Activated naive CD4-positive, alpha-beta T cell treated with anti-CD3 and anti-CD28 coated beads for 36 hours (primary cell): ENCODE measurements at regions not wholly inside any gene's neighbourhood (a gene's known extent, or its start where the extent isn't known, plus 50 kb on each side); places are given as distances from the start of the nearest gene placed in this dataset.
A peak's percentile ranks its signal among the peaks of the same experiment; 100 is the strongest.
"Not testable (repeated sequence)": the region's sequence is repeated elsewhere in the genome, so short reads cannot be mapped to it uniquely, and the experiment has no call there.

ENCODE experiments used
- CTCF ChIA-PET: fragments of 350-600 bp; sonication (Branson Sonifier 250); formaldehyde crosslinking; loops from one replicate; lab custom pipeline; 2021; ENCODE audit warnings: antibody characterized with exemption; lab: Charles Lee
- DNase-seq: peaks from one replicate; pipeline ENCODE4 v3.0.0-alpha.2; 2020
- H3K27ac Mint-ChIP-seq: one replicate; pipeline ENCODE4 v1.8.0; 2021; ENCODE audit warnings: mild to moderate bottlenecking, mixed read lengths
- H3K27me3 Mint-ChIP-seq: one replicate; pipeline ENCODE4 v1.8.0; 2021; ENCODE audit warnings: low read depth, mixed read lengths
- H3K36me3 Mint-ChIP-seq: one replicate; pipeline ENCODE4 v1.8.0; 2021; ENCODE audit warnings: low read depth, mixed read lengths
- H3K4me1 Mint-ChIP-seq: one replicate; pipeline ENCODE4 v1.8.0; 2021; ENCODE audit warnings: low read depth, mixed read lengths
- H3K4me3 Mint-ChIP-seq: one replicate; pipeline ENCODE4 v1.8.0; 2021; ENCODE audit warnings: mild to moderate bottlenecking, moderate library complexity, mixed read lengths
- H3K9me3 Mint-ChIP-seq: one replicate; pipeline ENCODE4 v1.8.0; 2021; ENCODE audit warnings: mixed read lengths
- intact Hi-C: fragments of 100-400 bp; cut with micrococcal nuclease; formaldehyde crosslinking; loops from one replicate; pipeline ENCODE4 v1.15.1; 2023

DNA sequence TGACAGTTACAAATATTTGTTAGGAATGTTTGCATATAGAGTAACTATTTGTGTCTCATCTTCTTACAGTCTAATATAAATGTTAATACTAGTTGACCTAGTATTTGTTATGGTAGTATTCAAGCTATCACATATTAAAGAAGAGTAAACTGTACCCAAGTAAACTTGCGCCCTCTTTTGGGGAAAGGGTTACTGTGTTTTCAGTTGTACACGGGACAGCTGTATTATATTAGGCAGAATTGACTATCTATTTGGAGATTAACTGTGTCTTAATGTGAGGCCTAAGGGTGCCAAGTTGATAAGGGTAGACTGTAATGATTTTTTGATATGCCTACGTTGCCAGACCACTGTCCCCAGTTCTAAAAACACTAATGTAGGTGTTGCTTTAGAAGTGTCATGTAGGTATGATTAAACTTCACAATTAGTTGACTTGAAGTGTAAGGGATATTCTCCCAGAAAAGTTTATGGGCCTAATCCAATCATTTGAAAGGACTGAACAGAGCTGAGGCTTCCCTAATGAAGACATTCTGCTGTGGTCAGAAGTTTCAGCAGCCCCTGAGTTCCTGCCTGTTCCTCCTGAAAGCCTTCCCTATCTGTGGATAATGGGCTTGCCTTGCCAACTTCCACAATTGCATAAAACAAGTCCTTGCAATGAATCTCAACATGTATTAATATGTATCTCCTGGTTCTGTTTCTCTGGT lies 172.8 kb upstream of the CXCL13 start:
- Mint-ChIP-seq H3K4me3 (no peak overlapping the region), H3K27ac (no peak overlapping the region), H3K36me3 (no peaks in the 10 kb centered on the region), H3K4me1 (peaks cover 13% of the 10 kb centered on the region), H3K9me3 (no peaks in the 10 kb centered on the region), H3K27me3 (no peaks in the 10 kb centered on the region)
- CTCF ChIA-PET = interaction anchor here (0.7 to 7.0 kb wide), 14 partner anchors 12 to 183 kb away, joined by 3 to 60 read pairs (median 4); no protein-coding TSS in a partner anchor
- intact Hi-C loops = loop anchor here (1.0 to 5.0 kb wide), 3 partner anchors 48 to 193 kb away; no protein-coding TSS in a partner anchor
- DNase-seq = no peak

DNA sequence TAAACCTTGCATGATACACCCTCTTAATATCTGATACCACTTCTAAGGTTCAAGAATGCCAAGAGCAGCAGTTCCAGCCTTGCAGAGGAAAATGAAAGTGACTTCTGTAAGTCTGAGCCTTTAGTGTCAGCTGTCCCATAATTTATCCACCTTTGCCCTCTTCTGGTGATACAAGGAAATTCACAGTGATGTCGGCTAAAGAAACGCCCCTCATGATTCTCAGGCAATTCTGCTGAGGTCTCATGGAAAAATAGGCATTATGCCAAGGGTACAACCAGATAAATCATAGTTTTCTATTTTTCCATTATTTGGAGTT lies 172.2 kb upstream of the CXCL13 start:
- H3K4me1 Mint-ChIP-seq = peaks cover 13% of the 10 kb centered on the region
- intact Hi-C loops = loop anchor here (1.0 to 5.0 kb wide), 3 partner anchors 48 to 193 kb away; no protein-coding TSS in a partner anchor
- no peak overlapping the region for H3K27ac Mint-ChIP-seq
- H3K27me3 Mint-ChIP-seq = no peaks in the 10 kb centered on the region
- peak; percentile 39 for DNase-seq
- CTCF ChIA-PET = interaction anchor here (1.2 to 7.0 kb wide), 9 partner anchors 15 to 177 kb away, joined by 3 to 60 read pairs (median 5); no protein-coding TSS in a partner anchor
- no peaks in the 10 kb centered on the region for H3K9me3 Mint-ChIP-seq
- H3K36me3 Mint-ChIP-seq = no peaks in the 10 kb centered on the region
- H3K4me3 Mint-ChIP-seq = no peak overlapping the region

DNA sequence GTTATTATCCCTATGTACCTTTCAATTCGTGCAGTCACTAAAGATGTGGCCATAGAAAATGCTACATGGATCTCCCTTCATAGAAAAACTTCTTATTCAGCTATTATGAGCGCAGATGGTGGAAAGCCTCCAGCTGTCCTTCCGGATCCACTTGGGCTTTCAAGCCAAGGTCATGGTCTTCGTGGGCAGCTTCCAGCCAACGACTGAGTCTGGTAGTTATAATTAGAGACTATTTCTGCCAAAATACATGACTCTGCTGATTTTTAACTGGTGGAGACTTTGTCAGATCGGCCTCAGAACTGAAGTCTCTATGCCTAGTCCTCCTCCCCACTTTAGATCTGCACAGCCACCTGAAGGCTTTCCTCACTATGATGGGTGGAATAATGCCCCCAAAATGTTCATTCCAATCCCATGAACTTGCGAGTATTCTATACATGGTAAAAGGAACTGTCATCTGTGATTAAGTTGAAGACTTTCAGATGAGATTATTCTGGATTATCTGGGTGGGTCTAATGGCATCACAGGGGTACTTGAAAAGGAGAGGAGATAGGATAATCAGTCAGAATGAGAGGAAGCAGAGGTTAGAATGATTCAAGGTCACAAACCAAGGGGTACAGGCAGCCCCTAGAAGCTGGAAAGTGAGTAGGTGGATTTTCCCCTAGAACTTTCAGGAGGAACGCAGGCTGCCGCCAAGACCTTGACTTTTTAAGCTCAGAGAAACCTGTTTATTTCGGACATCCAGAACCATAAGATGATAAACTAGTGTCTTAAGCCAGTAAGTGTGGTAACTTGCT lies 171.1 kb upstream of the CXCL13 start:
- CTCF ChIA-PET = interaction anchor here (0.5 to 7.0 kb wide), 11 partner anchors 14 to 216 kb away, joined by 3 to 60 read pairs (median 4); no protein-coding TSS in a partner anchor
- no peaks in the 10 kb centered on the region for H3K36me3 Mint-ChIP-seq
- no peaks in the 10 kb centered on the region for H3K9me3 Mint-ChIP-seq
- no peak overlapping the region for H3K27ac Mint-ChIP-seq
- H3K4me3 Mint-ChIP-seq = no peak overlapping the region
- intact Hi-C loops = loop anchor here (5.0 kb wide), 1 partner anchor 67 kb away; no protein-coding TSS in a partner anchor
- H3K27me3 Mint-ChIP-seq = no peaks in the 10 kb centered on the region
- DNase-seq = no peak
- H3K4me1 Mint-ChIP-seq = peaks cover 13% of the 10 kb centered on the region

DNA sequence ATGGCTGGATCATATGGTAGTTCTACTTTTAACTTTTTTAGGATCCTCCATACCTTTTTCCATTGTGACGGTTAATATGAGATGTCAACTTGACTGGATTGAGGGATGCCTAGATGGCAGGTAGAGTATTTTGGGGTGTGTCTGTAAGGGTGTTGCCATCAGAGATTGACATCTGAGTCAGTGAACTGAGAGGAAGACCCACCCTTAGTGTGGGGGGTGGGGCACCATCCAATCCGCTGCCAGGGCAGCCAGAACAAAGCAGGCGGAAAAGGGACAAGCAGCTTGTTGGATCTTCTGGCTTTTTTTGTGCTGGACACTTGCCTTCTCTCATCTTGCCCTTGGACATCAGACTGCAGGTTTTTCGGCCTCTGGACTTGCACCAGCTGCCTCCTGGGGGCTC lies 168.5 kb upstream of the CXCL13 start:
- Mint-ChIP-seq H3K9me3 (no peaks in the 10 kb centered on the region), H3K4me1 (peaks cover 13% of the 10 kb centered on the region), H3K27me3 (no peaks in the 10 kb centered on the region), H3K36me3 (no peaks in the 10 kb centered on the region), H3K27ac (no peak overlapping the region), H3K4me3 (no peak overlapping the region)
- DNase-seq = no peak
- CTCF ChIA-PET = interaction anchor here (7.0 kb wide), 1 partner anchor 51 kb away, joined by 60 read pairs; no protein-coding TSS in a partner anchor
- intact Hi-C loops = no loop called here

- H3K4me1 Mint-ChIP-seq = peaks cover 5% of the 10 kb centered on the region
- DNase-seq = no peak
- no peak overlapping the region for H3K4me3 Mint-ChIP-seq
- CTCF ChIA-PET = interaction anchor here (0.6 to 0.7 kb wide), 2 partner anchors 96 to 117 kb away, joined by 3 read pairs; no protein-coding TSS in a partner anchor
- intact Hi-C loops = no loop called here
- H3K27ac Mint-ChIP-seq = no peak overlapping the region
- no peaks in the 10 kb centered on the region for H3K9me3 Mint-ChIP-seq
- H3K27me3 Mint-ChIP-seq = peaks cover 2% of the 10 kb centered on the region
- H3K36me3 Mint-ChIP-seq = no peaks in the 10 kb centered on the region
Observed at GRCh38 chr4:77438549-77438948, 167.1 kb upstream of the CXCL13 start.

DNA sequence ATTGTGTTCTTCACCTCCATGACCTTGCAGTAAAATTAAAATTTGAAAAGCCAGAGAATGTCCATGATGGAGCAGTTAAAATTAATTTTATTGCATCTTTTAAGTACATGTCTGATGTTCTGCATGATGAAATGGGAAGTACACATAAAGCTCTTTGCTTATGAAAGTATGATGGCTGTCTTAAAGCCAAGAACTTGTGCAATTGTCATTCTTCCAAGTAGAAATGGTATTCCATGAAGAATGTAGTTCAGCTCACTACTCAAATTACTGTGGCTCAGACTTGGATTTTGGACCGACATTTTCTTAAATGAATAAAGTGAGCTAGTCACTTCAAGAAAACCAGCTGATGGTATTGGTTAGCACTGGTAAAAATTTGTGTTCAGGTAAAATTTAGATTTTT lies 161.7 kb upstream of the CXCL13 start:
- no peak for DNase-seq
- no peaks in the 10 kb centered on the region for H3K9me3 Mint-ChIP-seq
- no peaks in the 10 kb centered on the region for H3K4me1 Mint-ChIP-seq
- H3K27ac Mint-ChIP-seq = no peak overlapping the region
- CTCF ChIA-PET = interaction anchor here (0.8 kb wide), 1 partner anchor 85 kb away, joined by 3 read pairs; no protein-coding TSS in a partner anchor
- H3K4me3 Mint-ChIP-seq = no peak overlapping the region
- peaks cover 7% of the 10 kb centered on the region for H3K27me3 Mint-ChIP-seq
- intact Hi-C loops = no loop called here
- H3K36me3 Mint-ChIP-seq = no peaks in the 10 kb centered on the region

DNA sequence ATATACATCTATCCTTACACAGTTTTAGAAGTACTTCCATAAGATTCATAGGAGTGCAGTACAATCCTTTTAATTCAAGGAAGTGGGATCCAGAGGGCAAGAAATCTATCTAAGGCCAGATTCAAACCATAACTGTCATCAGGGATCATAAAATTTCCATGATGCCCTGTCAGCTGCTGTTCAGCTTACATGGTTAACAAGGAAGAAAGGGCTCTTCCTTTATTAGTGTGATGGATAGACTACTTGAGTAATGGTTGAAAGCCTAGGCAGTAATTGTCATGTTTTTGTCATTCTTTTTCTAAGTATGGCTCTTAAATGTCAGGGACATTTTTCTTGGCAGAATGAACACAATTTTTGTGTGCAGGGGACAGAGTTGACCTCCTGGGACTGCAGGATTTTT lies 159.8 kb upstream of the CXCL13 start:
- DNase-seq = no peak
- CTCF ChIA-PET = no interaction called here
- no peaks in the 10 kb centered on the region for H3K9me3 Mint-ChIP-seq
- H3K27me3 Mint-ChIP-seq = peaks cover 7% of the 10 kb centered on the region
- no peak overlapping the region for H3K4me3 Mint-ChIP-seq
- H3K4me1 Mint-ChIP-seq = no peaks in the 10 kb centered on the region
- intact Hi-C loops = no loop called here
- H3K36me3 Mint-ChIP-seq = no peaks in the 10 kb centered on the region
- H3K27ac Mint-ChIP-seq = no peak overlapping the region

GRCh38 chr4:77446601-77447000 lies 159.0 kb upstream of the CXCL13 start:
- DNase-seq = no peak
- no peaks in the 10 kb centered on the region for H3K9me3 Mint-ChIP-seq
- H3K4me3 Mint-ChIP-seq = no peak overlapping the region
- H3K27ac Mint-ChIP-seq = no peak overlapping the region
- CTCF ChIA-PET = no interaction called here
- no peaks in the 10 kb centered on the region for H3K36me3 Mint-ChIP-seq
- peaks cover 7% of the 10 kb centered on the region for H3K27me3 Mint-ChIP-seq
- intact Hi-C loops = no loop called here
- H3K4me1 Mint-ChIP-seq = no peaks in the 10 kb centered on the region

GRCh38 chr4:77449171-77449570 lies 156.4 kb upstream of the CXCL13 start:
- Mint-ChIP-seq H3K4me3 (no peak overlapping the region), H3K36me3 (no peaks in the 10 kb centered on the region), H3K4me1 (no peaks in the 10 kb centered on the region), H3K9me3 (no peaks in the 10 kb centered on the region), H3K27ac (no peak overlapping the region), H3K27me3 (peaks cover 4% of the 10 kb centered on the region)
- no peak for DNase-seq
- CTCF ChIA-PET = interaction anchor here (1.6 kb wide), 1 partner anchor 16 kb away, joined by 5 read pairs; no protein-coding TSS in a partner anchor
- intact Hi-C loops = no loop called here

- Mint-ChIP-seq H3K36me3 (no peaks in the 10 kb centered on the region), H3K27ac (no peak overlapping the region), H3K9me3 (no peaks in the 10 kb centered on the region), H3K27me3 (peaks cover 4% of the 10 kb centered on the region), H3K4me1 (no peaks in the 10 kb centered on the region), H3K4me3 (no peak overlapping the region)
- CTCF ChIA-PET = interaction anchor here (0.6 to 2.8 kb wide), 2 partner anchors 18 to 65 kb away, joined by 3 to 9 read pairs; no protein-coding TSS in a partner anchor
- intact Hi-C loops = no loop called here
- no peak for DNase-seq
Observed at GRCh38 chr4:77450006-77450405, 155.6 kb upstream of the CXCL13 start.

GRCh38 chr4:77451530-77451929 lies 154.1 kb upstream of the CXCL13 start:
- intact Hi-C loops = no loop called here
- CTCF ChIA-PET = interaction anchor here (0.6 to 2.8 kb wide), 4 partner anchors 17 to 149 kb away, joined by 3 to 9 read pairs (median 6); no protein-coding TSS in a partner anchor
- Mint-ChIP-seq H3K36me3 (no peaks in the 10 kb centered on the region), H3K27me3 (peaks cover 2% of the 10 kb centered on the region), H3K4me1 (no peaks in the 10 kb centered on the region), H3K9me3 (no peaks in the 10 kb centered on the region), H3K27ac (no peak overlapping the region), H3K4me3 (no peak overlapping the region)
- DNase-seq = no peak

DNA sequence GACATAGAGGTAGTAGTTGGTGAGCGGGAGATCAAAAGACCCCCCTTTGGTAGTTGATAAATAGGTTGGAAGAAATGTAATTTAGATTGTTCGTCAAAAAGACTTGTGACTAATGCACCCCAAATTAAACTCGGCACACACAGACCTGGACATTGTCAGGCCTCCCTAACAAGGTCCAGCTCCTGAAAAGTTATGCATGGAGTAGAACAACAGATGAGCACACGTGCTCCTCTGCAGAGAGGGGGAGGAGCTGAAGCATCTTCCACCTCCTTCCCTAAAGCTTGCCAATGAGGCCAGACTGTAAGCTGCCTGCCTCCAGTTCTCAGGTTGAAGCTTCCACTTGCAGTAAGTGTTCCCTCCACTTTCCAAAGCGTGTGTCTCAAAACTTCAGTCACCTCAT lies 153.5 kb upstream of the CXCL13 start:
- intact Hi-C loops = not testable (repeated sequence)
- CTCF ChIA-PET = interaction anchor here (1.8 to 2.8 kb wide), 3 partner anchors 18 to 149 kb away, joined by 5 to 9 read pairs (median 7); no protein-coding TSS in a partner anchor

More for the DNA sequence above, 153.5 kb upstream of the CXCL13 start:
- H3K27ac Mint-ChIP-seq, H3K4me3 Mint-ChIP-seq, H3K36me3 Mint-ChIP-seq, DNase-seq, H3K27me3 Mint-ChIP-seq, H3K4me1 Mint-ChIP-seq, H3K9me3 Mint-ChIP-seq: not testable (repeated sequence)
